ENCODE measurements at regions not wholly inside any gene's neighbourhood (a gene's known extent, or its start where the extent isn't known, plus 50 kb on each side); places are given as distances from the start of the nearest gene placed in this dataset.
"Not testable (repeated sequence)": the region's sequence is repeated elsewhere in the genome, so short reads cannot be mapped to it uniquely, and the experiment has no call there.

DNA sequence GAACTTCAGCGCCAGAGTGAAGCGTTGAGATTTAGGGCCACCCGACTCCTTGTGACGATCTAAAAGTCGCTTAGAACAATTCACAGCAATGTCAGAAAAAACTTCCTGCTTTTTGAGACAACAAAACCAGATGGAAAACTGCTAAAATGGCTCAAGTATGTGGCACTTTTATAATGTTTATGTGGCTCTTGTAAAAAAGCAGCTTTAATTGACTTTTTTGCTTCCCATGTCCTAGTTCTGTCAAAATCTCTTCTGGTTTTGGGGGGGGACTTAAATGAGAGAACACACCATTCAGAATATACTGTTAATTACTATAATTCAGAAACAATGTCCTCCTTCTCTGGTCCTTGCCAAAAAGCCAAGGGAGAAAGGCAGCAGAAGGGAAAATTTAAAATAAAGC lies 154.7 kb upstream of the LSM14A start:
- FAIRE-seq (no peak), DNase-seq (ENCODE audit: insufficient read length, low spot score) (no peak)

DNA sequence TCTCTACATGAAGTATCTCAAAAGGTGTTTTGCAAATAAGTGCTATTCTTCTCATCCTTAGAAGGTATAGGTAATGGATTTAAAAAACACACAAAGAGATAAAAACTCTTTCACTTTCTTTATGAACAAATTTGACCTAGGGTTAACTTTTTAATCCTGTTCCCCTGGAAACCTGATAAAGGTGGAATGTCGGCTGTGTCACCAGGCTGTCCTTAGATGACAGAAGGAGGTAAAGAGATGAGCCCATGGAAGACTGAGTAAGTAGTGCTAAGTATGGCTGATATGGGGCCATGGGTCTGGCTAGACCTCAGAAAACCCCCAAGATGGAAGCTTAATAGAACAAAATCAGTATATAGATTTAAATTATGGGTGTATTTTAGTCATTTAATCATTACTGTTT lies 153.8 kb upstream of the LSM14A start:
- DNase-seq (ENCODE audit: insufficient read length, low spot score) (no peak), FAIRE-seq (no peak)

DNA sequence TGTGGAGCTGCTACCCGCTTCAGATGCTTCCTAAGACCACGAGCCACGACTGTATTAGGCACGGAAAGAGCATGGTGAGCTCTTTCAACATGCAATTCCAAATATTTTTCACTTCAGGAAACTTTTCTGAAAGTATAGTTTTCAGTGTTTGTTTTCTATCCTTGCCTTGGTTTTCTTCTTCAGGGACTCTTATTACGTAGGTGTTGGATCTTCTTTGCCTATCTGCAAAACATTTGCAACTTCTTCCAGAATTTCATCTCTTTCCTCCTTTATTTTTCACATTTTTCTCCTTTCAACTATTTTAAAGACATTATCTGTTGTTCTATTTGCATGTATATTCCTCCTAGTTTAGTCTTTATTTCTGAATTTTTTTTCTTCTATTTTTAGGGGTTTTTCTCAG lies 148.9 kb upstream of the LSM14A start:
- FAIRE-seq (no peak), DNase-seq (ENCODE audit: insufficient read length, low spot score) (no peak)

DNA sequence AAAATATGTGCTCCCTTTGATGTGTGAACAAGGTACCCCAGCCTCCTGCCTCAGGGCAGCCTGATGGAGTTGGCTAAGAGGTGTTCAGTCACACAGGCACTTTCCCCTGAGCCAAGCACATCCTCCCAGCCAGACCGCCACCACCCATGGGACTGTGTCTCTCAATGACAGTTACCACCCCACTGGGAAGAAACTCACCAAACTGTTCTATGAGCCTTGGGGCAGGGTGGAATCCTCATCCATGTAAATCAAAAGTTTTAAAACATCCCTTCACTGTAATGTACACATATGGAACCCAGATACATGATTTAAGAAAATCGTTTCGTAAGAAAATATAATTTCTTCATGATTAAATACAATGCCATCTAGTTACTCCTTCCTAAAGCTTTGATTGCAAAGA lies 138.4 kb upstream of the LSM14A start:
- FAIRE-seq: no peak
- no peak for DNase-seq (ENCODE audit: insufficient read length, low spot score)

DNA sequence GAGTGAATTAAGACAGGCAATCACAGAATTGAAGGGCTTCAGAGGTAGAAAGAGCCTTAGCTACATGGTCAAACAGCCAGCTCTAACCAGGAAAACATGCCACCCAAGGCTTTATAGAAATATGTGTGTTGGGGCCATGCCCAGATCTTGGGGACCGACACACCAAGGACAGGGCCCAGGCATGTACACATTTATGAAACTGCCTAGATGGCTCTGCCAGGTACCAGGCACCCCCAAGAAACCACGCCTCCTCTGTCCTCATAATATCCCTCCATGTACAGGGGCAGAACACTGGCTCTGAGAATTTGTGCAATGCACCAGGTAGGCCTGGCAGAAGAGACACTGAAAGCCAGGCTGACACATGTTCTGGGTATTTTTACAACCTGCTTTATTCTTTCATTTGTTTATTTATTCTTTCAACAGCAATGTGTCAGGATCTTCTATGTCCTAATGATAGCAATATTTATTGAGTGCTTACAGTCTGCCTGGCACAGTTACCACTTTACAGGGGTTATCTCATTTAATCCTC lies 137.9 kb upstream of the LSM14A start:
- FAIRE-seq: no peak
- DNase-seq (ENCODE audit: insufficient read length, low spot score): no peak

DNA sequence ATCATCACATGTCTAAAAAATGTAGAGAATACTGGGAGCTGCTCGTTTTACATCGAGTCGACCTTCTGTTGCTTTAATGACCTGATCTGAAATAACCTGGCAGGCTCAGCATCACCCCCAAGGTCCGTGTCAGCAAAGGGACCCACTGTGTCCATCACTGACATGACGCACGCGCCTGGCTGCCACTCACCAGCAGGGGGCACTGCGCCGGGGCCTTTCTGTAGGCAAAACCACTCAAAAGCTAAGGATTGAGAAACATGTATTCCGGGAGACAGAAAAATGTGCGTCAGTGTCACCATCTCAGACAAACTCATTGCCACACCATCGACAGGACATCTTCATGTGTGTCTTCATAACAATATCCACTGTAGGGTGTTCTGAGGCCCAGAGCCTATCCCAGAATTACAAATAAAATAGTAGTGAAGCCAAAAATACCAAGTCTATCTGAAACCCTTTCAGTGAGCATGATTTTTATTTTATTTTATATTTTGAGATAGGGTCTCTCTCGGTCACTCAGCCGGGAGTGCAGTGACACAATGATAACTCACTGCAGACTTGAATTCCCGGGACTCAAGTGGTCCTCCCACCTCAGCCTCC lies 130.3 kb upstream of the LSM14A start:
- FAIRE-seq (peak; percentile 78), DNase-seq (ENCODE audit: insufficient read length, low spot score) (peak; percentile 58)

DNA sequence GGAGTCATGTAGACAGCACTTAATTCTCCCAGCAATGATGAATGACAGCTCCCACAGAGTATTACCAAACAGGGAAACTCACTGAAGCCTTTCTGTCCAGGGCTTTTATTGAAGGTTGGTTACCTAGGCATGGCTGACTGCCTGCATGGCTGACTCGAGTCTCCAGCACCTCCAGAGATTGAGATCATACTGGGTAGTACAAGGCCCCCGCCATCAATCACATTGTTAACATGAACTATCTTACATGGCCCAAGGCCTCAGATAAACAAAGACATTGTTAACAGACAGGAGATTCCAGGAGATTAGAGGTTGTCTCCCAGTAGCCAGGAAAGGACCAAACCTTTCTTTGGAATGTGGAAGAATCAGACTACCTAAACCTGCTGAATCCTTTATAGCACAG lies 128.3 kb upstream of the LSM14A start:
- no peak for FAIRE-seq

DNA sequence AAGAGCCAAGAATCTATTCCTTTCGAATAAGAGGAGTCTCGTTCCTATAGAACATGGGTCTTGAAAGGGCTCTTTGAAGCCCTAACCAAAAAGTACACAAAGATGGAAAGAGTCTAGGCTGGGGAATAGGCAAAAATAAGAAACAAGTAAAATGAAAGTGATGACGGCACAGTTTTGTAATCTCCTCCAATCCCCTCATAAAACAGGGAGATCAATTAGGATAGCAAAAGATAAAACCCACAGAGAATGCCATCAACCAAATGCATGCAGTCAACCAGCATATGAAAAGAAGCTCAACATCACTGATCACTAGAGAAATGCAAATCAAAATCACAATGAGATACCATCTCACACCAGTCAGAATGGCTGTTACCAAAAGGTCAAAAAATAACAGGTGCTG lies 122.4 kb upstream of the LSM14A start:
- no peak for FAIRE-seq
- DNase-seq (ENCODE audit: insufficient read length, low spot score): no peak

More for the DNA sequence above, 128.3 kb upstream of the LSM14A start:
- no peak for DNase-seq (ENCODE audit: insufficient read length, low spot score)

DNA sequence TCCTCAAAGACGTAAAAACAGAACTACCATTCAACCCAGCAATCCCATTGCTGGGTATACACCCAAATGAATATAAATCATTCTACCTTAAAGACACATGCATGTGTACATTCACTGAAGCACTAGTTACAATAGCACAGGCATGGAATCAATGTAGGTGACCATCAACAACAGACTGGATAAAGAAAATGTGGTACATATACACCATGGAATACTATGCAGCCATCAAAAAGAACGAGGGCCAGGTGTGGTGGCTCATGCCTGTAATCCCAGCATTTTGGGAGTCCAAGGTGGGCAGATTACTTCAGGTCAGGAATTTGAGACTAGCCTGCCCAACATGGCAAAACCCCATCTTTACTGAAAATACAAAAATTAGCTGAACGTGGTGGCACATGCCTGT lies 121.9 kb upstream of the LSM14A start:
- DNase-seq (ENCODE audit: insufficient read length, low spot score); FAIRE-seq: not testable (repeated sequence)

DNA sequence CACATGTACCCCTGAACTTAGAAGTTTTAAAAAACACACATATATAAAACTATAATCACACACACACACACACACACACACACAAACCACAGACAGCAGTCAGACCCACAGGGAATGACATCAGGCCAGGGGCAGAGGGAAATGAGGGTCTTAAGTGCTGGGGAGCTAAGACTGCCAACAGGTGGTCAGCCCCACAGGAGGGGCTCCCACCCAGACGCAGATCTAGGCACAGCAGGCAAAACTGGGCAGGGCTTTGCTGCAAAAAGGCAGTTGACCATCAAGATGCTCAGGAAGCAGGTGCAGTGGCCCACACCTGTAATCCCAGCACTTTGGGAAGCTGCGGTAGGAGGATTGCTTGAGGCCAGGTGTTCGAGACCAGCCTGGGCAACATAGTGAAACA lies 121.0 kb upstream of the LSM14A start:
- no peak for FAIRE-seq
- no peak for DNase-seq (ENCODE audit: insufficient read length, low spot score)

DNA sequence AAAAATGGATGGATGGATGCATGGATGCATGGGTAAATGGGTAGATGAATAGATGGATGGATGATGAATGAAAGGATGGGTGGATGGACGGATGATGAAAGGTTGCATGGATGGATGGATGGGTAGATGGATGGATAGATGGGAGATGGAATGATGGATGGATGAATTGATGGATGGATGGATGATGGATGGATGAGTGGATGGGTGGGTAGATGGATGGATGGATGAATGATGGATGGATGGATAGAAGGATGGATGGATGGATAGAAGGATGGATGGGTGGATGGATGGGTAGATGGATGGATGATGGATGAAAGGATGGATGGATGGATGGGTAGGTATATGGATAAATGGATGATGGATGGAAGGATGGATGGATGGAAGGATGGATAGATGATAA lies 115.1 kb upstream of the LSM14A start:
- no peak for FAIRE-seq
- no peak for DNase-seq (ENCODE audit: insufficient read length, low spot score)

DNA sequence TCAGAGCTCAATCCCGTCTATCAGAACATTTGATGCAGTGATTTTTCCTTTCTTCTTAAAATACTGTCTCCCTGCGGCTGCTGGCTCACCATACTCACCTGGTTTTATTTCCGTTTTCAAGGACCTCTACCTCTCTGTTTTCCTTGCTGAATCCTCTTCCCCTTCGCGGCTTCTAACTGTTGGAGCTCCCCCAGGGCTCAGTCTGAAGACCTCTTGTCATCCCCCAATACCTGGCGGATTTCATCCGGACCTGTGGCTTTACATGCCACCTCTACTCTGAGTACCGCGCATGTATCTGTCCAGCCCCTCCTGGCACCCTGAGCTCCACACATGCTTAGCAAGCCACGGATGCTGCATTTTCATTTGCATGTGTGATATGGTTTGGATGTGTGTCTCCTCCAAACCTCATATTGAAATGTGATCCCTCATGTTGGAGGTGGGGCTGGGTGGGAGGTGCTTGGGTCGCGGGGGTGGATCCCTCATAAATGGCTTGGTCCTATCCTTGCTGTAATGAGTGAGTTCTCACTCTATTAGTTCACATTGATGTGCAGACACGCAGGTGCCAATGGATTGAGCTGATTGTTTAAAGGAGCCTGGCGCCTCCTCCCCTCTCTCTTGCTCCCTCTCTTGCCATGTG lies 106.2 kb upstream of the LSM14A start:
- FAIRE-seq (peak; percentile 48), DNase-seq (ENCODE audit: insufficient read length, low spot score) (no peak)

DNA sequence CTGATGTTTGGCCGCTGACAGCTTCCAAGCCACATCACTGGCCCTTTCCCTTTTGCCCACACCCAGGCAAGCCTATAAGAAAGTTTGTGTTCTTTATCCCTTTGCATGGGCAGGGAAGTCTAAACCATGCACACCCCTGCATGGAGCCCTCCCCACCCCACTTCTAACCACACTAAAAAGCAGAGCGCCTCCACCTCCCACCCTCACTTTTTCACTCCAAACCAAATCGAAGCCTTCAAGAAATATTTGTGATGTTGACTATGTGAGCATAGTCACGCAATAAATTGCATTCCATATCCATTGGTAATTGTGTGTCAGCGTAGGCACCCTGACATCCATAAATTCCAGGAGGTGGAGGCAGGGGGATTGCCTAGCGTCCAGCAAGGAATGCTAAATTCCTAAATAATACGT lies 104.4 kb upstream of the LSM14A start:
- FAIRE-seq: peak; percentile 89
- peak; percentile 88 for DNase-seq (ENCODE audit: insufficient read length, low spot score)

DNA sequence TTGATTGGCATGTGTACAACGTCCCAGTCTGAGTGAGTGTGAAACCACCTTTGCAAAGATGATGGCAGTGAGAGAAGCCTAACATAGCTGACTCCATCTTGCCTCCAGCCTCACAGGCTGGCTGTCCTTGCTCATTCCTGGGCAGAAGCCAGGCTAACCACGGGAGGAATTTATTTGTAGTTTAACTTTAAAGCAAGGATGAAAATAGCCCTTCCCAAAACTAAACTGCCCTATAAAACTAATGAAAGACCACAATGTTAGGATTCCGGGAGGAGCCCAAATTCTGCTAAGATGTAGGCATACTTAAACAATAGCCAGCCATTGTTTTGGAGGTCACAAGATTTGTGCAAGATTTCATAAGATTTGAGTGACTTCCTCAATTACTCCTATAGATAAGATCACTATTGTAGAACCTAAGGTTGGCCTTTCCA lies 96.6 kb upstream of the LSM14A start:
- no peak for FAIRE-seq
- DNase-seq (ENCODE audit: insufficient read length, low spot score): no peak

DNA sequence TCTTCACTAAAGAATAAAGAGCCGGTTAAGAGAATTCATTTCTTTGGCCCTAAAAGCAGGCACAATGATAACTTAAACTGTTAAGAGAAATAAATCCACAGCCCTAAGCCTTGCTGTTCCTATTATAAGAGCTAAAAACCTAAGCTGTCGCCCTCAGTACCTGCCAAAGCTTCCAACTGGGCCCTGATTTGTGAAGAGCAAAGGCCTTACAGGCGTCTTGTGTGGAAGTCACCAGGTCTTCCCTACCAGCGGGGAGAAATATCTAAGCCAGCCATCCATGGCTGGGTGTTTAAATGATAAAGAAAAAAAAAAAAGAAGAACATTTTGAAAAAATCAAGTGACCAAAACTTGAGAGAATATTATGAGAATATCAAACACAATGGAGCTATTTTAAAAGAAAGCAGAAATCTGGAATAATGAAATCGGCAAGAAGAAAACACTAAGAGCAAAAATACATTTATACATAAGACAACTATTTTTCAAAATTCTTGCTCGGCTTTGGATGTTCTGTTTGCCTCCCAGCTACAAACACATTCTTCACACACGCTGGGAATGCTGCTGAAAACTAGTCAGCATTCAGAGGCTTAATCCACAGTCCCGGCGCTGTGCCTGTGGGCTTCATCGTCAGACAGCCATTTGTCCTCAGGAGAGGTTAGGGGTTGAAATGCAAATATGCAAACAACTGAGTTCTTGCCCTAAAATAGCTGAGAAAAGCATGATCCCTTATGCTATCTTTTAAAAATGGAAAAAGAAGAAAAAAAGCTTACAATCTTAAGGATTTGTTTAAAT lies 89.8 kb upstream of the LSM14A start:
- FAIRE-seq: peak; percentile 13

DNA sequence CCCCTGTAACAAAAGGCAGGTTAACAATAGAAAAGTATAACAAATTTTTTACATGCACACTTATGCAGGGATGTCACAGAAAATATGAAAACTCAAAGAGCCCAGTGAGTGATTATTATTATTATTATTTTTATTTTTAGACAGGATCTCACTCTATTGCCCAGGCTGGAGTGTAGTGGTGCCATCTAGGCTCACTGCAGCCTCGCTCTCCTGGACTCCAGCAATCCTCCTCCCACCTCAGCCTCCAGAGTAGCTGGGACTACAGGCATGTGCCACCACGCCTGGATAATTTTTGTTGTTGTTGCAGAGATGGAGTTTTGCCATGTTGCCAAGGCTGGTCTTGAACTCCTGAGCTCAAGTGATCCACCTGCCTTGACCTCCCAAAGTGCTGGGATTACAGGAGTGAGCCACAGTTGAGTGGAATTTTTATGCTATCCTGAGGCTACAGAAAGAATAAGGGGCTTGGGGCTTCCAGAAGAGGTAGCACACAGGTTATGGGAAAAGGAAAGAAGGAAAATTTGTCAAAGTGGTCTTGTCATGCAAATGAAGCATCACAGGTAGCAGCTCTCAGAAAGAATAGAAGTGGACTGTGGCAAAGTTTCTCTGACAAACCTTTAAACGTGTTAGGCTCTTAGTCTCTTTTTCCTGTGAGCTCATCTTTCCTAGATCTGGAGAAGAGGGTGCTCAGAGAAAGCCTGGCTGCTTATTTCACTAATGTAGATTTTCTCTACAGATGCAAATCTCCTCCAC lies 87.7 kb upstream of the LSM14A start:
- DNase-seq (ENCODE audit: insufficient read length, low spot score): no peak
- FAIRE-seq: no peak

More for the DNA sequence above, 89.8 kb upstream of the LSM14A start:
- no peak for DNase-seq (ENCODE audit: insufficient read length, low spot score)

DNA sequence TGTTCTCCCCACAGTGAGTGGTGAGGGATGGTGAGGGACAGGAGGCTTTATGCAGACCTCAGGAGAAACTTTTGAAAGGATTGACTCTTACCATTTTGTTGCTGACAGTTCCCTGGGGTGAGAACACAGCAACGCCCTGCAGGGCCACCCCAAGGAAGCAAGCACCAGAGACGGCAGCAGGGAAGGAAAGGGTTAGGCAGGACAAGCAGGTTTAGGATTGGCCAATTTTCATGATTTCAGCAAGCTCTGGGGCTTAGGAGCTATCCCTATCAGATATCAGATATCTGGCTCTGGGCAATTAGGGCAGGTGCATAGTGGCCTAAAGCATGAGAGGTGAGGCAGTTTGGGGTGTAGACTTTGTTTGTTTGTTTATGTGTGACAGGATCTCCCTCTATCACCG lies 87.0 kb upstream of the LSM14A start:
- no peak for DNase-seq (ENCODE audit: insufficient read length, low spot score)
- no peak for FAIRE-seq

DNA sequence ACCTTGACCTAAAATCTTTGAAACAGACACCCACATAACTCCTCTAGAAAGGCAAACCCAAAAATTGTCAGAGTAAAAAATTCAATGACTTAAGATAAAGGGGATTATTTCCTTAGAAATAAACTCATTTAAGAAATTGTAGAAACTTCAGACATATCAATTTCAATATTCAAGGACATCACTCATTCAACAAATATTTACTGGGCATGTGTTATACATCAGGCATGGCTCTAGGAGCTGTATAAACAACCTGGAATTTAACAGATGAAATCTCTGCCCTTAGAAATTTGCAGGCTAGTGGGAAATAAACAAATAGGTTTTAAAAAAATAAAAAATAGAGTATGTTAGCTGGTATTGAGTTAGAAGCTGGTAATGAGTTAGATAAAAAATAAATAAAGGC lies 84.0 kb upstream of the LSM14A start:
- FAIRE-seq (no peak), DNase-seq (ENCODE audit: insufficient read length, low spot score) (no peak)

DNA sequence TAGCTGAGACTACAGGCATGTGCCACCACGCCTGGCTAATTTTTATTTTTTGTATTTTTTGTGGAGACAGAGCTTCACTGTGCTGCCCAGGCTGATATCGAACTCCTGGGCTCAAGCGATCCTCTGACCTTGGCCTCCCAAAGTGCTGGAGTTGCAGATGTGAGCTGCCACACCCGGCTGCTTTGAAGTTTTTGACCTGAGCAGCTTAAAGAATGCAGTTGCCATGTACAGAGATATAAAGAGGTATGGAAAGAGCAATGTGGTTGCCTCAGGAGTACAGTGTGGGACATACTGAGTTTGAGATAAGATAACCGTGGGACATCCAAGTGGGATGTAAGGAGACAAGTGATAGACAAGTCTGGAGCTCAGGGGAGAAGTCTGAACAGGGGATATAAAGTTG lies 82.7 kb upstream of the LSM14A start:
- DNase-seq (ENCODE audit: insufficient read length, low spot score) (no peak), FAIRE-seq (no peak)

DNA sequence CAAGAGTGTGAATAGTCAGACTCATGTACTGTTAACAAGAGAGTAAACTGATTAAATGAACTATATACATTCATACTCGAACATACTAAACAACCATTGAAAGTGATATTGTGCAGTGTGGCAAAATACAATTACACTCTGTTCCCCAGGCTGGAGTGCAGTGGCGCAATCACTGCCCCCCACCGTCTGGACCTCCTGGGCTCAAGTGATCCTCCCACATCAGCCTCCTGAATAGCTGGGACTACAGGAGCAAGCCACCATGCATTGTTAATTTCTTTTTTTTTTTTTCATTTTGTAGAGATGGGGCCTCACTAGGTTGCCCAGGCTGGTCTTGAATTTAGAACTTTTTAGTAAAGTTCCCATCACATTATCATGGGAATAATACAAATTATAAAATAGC lies 77.3 kb upstream of the LSM14A start:
- DNase-seq (ENCODE audit: insufficient read length, low spot score): no peak

DNA sequence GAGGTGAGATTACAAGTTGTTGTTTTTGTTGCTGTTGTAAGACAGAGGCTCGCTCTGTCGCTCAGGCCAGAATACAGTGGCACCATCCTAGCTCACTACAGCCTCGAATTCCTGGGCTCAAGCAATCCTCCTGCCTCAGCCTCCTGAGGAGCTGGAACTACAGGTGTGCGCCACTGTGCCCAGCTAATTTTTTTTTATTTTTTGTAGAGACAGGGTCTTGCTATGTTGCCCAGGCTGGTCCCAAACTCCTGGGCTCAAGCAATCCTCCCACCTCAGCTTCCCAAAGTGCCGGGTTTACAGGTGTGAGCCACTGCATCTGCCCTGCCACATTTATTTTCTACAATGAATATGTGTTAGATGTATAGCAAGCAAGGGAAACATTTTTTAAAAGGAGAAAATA lies 76.9 kb upstream of the LSM14A start:
- not testable (repeated sequence) for FAIRE-seq; DNase-seq (ENCODE audit: insufficient read length, low spot score)

More for the DNA sequence above, 77.3 kb upstream of the LSM14A start:
- no peak for FAIRE-seq
